GM12892 (cell line): ENCODE measurements at regions not wholly inside any gene's neighbourhood (a gene's known extent, or its start where the extent isn't known, plus 50 kb on each side); places are given as distances from the start of the nearest gene placed in this dataset.

ENCODE experiments used
- POLR2A ChIP-seq: IDR thresholded peaks from 2 replicates; pipeline ENCODE4 v1.6.1; 2011; ENCODE audit warnings: low read depth, low read length, control low read depth
- POLR2AphosphoS5 ChIP-seq: IDR thresholded peaks from 2 replicates; pipeline ENCODE4 v1.6.1; 2011; ENCODE audit warnings: low read depth, low read length, control low read depth
- TAF1 ChIP-seq: IDR thresholded peaks from 2 replicates; pipeline ENCODE4 v1.6.1; 2011; ENCODE audit warnings: low read depth, mild to moderate bottlenecking, control low read depth, low read length, borderline replicate concordance

- TF ChIP-seq POLR2A: no peak
- TF ChIP-seq POLR2AphosphoS5: no peak
- TF ChIP-seq TAF1: no peak
These were observed 201.2 kb upstream of the NPY start for GRCh38 chr7:24082826-24083225.
